Right atrium auricular region (tissue), 2 donors: ENCODE measurements at regions not wholly inside any gene's neighbourhood (a gene's known extent, or its start where the extent isn't known, plus 50 kb on each side); places are given as distances from the start of the nearest gene placed in this dataset.

ENCODE experiments used
- DNase-seq: peaks from one replicate; pipeline ENCODE4 v3.0.0-alpha.2; 2019; ENCODE audit warnings: low spot score
- H3K27ac ChIP-seq, 2 donors: fragments of 200-600 bp; sonication (generic); 1 replicate in 1 of 2; 2 replicates in 1 of 2; pipeline ENCODE4 v1.5.1; 2016 to 2019
- H3K27me3 ChIP-seq, 2 donors: fragments of 200-600 bp; sonication (generic); one replicate each; pipeline versions ENCODE4 v1.5.1 to v1.6.0; 2017 to 2019
- H3K36me3 ChIP-seq: fragments of 200-600 bp; sonication (generic); one replicate; pipeline ENCODE4 v1.5.1; 2016
- H3K4me1 ChIP-seq, 2 donors: fragments of 200-600 bp; sonication (generic); one replicate each; pipeline versions ENCODE4 v1.5.1 to v1.6.0; 2017 to 2019
- H3K4me3 ChIP-seq, 2 donors: fragments of 200-600 bp; sonication (generic); 1 replicate in 1 of 2; 2 replicates in 1 of 2; pipeline ENCODE4 v1.5.1; 2017 to 2019; ENCODE audit warnings: mild to moderate bottlenecking in 1 of 2, moderate library complexity in 1 of 2
- H3K9me3 ChIP-seq, 2 donors: fragments of 200-600 bp; sonication (generic); one replicate each; pipeline ENCODE4 v1.5.1; 2019
- CTCF ChIP-seq, 2 donors: fragments of 200-600 bp; sonication (generic); IDR thresholded peaks; one replicate each; pipeline ENCODE4 v1.5.1; 2019; ENCODE audit warnings: antibody characterized with exemption in 2 of 2

GRCh38 chr5:62742207-62742606 is 163.6 kb downstream of the LRRC70 start:
- Histone ChIP-seq H3K36me3 (no peaks in the 10 kb centered on the region), H3K27me3 (no peaks in the 10 kb centered on the region), H3K4me3 (no peak overlapping the region), H3K27ac (no peak overlapping the region), H3K4me1 (no peaks in the 10 kb centered on the region), H3K9me3 (no peaks in the 10 kb centered on the region)
- DNase-seq, result no peak
- no peak for TF ChIP-seq CTCF (IDR thresholded peaks at IDR 0.05)

GRCh38 chr5:62741761-62742160 is 163.1 kb downstream of the LRRC70 start:
- Histone ChIP-seq H3K4me3 (no peak overlapping the region), H3K4me1 (no peaks in the 10 kb centered on the region), H3K27me3 (no peaks in the 10 kb centered on the region), H3K27ac (no peak overlapping the region), H3K36me3 (no peaks in the 10 kb centered on the region), H3K9me3 (no peaks in the 10 kb centered on the region)
- TF ChIP-seq CTCF (IDR thresholded peaks at IDR 0.05), result no peak
- no peak for DNase-seq

- Histone ChIP-seq H3K9me3 (peaks cover 0 to 11% of the 10 kb centered on the region in 2 donors), H3K4me1 (no peaks in the 10 kb centered on the region), H3K36me3 (no peaks in the 10 kb centered on the region), H3K27ac (no peak overlapping the region), H3K27me3 (no peaks in the 10 kb centered on the region), H3K4me3 (no peak overlapping the region)
- no peak for DNase-seq
- TF ChIP-seq CTCF (IDR thresholded peaks at IDR 0.05), result no peak
These were observed 159.1 kb downstream of the LRRC70 start for GRCh38 chr5:62737766-62738165.

- Histone ChIP-seq H3K9me3 (peaks cover 0 to 11% of the 10 kb centered on the region in 2 donors), H3K4me1 (no peaks in the 10 kb centered on the region), H3K4me3 (no peak overlapping the region), H3K36me3 (no peaks in the 10 kb centered on the region), H3K27ac (no peak overlapping the region), H3K27me3 (no peaks in the 10 kb centered on the region)
- no peak for TF ChIP-seq CTCF (IDR thresholded peaks at IDR 0.05)
- no peak for DNase-seq
These were observed 154.1 kb downstream of the LRRC70 start for GRCh38 chr5:62732677-62733121.

GRCh38 chr5:62731022-62731421 is 152.4 kb downstream of the LRRC70 start:
- no peak for TF ChIP-seq CTCF (IDR thresholded peaks at IDR 0.05)
- Histone ChIP-seq H3K9me3 (peaks cover 0 to 11% of the 10 kb centered on the region in 2 donors), H3K4me1 (no peaks in the 10 kb centered on the region), H3K27me3 (no peaks in the 10 kb centered on the region), H3K27ac (no peak overlapping the region), H3K36me3 (no peaks in the 10 kb centered on the region), H3K4me3 (no peak overlapping the region)
- no peak for DNase-seq

GRCh38 chr5:62729675-62730074 is 151.1 kb downstream of the LRRC70 start:
- no peak overlapping the region for H3K4me3 ChIP-seq
- H3K4me1 ChIP-seq, result no peaks in the 10 kb centered on the region
- peaks cover 0 to 7% of the 10 kb centered on the region in 2 donors for H3K9me3 ChIP-seq
- DNase-seq, result no peak
- H3K27me3 ChIP-seq, result no peaks in the 10 kb centered on the region
- H3K36me3 ChIP-seq, result no peaks in the 10 kb centered on the region
- H3K27ac ChIP-seq, result no peak overlapping the region
- no peak for TF ChIP-seq CTCF (IDR thresholded peaks at IDR 0.05)
